B cell (primary cell): ENCODE measurements at regions not wholly inside any gene's neighbourhood (a gene's known extent, or its start where the extent isn't known, plus 50 kb on each side); places are given as distances from the start of the nearest gene placed in this dataset.

Experiments used
- ATAC-seq: fragments of 200-7000 bp; cut with Tn5 transposase; one replicate; pipeline ENCODE4 v1.10.0; 2021; ENCODE audit warnings: low read depth, mild to moderate bottlenecking, moderate number of reproducible peaks, moderate library complexity
- CTCF ChIA-PET: fragments of 350-600 bp; sonication (Branson Sonifier 250); formaldehyde crosslinking; loops from one replicate; lab custom pipeline; 2021; ENCODE audit warnings: antibody characterized with exemption, inconsistent platforms; lab: Charles Lee
- POLR2A ChIA-PET: fragments of 350-600 bp; sonication (Branson Sonifier 250); formaldehyde crosslinking; loops from one replicate; lab custom pipeline; 2021; ENCODE audit warnings: antibody characterized with exemption; lab: Charles Lee
- DNase-seq: peaks from one replicate; pipeline ENCODE4 v3.0.0; 2013
- H2AFZ ChIP-seq: 2 replicates; pipeline ENCODE4 v1.6.1; 2012; ENCODE audit warnings: mild to moderate bottlenecking, low read depth, low read length; ENCODE audit not compliant: insufficient read depth, poor library complexity, severe bottlenecking
- H3K27ac ChIP-seq, 2 donors: 1 replicate in 1 of 2; 2 replicates in 1 of 2; pipeline ENCODE4 v1.5.1; 2012 to 2013; ENCODE audit warnings: low read length in 2 of 2, mild to moderate bottlenecking in 2 of 2, moderate library complexity in 1 of 2
- H3K27me3 ChIP-seq, 4 experiments: fragments of 200-600 bp in 1 of 4; sonication (generic) in 1 of 4; replicated peaks in 1 of 4; 1 replicate in 2 of 4; 2 replicates in 2 of 4; pipeline versions ENCODE4 v1.6.1 to v1.7.0; 2013 to 2016; ENCODE audit warnings: low read length in 3 of 4, mild to moderate bottlenecking in 2 of 4, mixed read lengths in 1 of 4, moderate library complexity in 1 of 4; ENCODE audit not compliant: insufficient read depth in 4 of 4, control insufficient read depth in 3 of 4; ENCODE audit errors: control extremely low read depth in 1 of 4
- H3K36me3 ChIP-seq, 2 experiments: replicated peaks in 1 of 2; 1 replicate in 1 of 2; 2 replicates in 1 of 2; pipeline versions ENCODE4 v1.6.1 to v1.7.1; 2013; ENCODE audit warnings: low read length in 1 of 2; ENCODE audit not compliant: insufficient read depth in 2 of 2, control insufficient read depth in 1 of 2; ENCODE audit errors: control extremely low read depth in 1 of 2, extremely low read depth in 1 of 2
- H3K4me1 ChIP-seq, 2 donors: fragments of 200-600 bp in 1 of 2; sonication (generic) in 1 of 2; 1 replicate in 1 of 2; 2 replicates in 1 of 2; pipeline versions ENCODE4 v1.5.1 to v1.6.1; 2013 to 2017; ENCODE audit warnings: low read length in 2 of 2; ENCODE audit not compliant: control insufficient read depth in 2 of 2, insufficient read depth in 2 of 2
- H3K4me2 ChIP-seq: replicated peaks from 2 replicates; pipeline ENCODE3; 2012; ENCODE audit warnings: mild to moderate bottlenecking, low read depth, low read length; ENCODE audit not compliant: poor library complexity, severe bottlenecking
- H3K4me3 ChIP-seq, 5 experiments: fragments of 200-600 bp in 1 of 5; sonication (generic) in 1 of 5; 1 replicate in 3 of 5; 2 replicates in 2 of 5; pipeline versions ENCODE4 v1.5.1 to v1.7.0; 2011 to 2016; ENCODE audit warnings: low read length in 4 of 5, mild to moderate bottlenecking in 4 of 5, low read depth in 2 of 5, control low read depth in 1 of 5, moderate library complexity in 1 of 5; ENCODE audit not compliant: insufficient read depth in 1 of 5; ENCODE audit errors: control extremely low read depth in 1 of 5, extremely low read depth in 1 of 5
- H3K79me2 ChIP-seq: fragments of 200-600 bp; sonication (generic); one replicate; pipeline ENCODE4 v1.6.0; 2016; ENCODE audit warnings: low read length; ENCODE audit not compliant: control insufficient read depth, insufficient read depth
- H3K9ac ChIP-seq: fragments of 200-600 bp; sonication (generic); 2 replicates; pipeline ENCODE4 v1.6.1; 2017; ENCODE audit warnings: mild to moderate bottlenecking, low read length, moderate library complexity
- H3K9me3 ChIP-seq, 3 donors: one replicate each; pipeline versions ENCODE4 v1.6.1 to v1.7.1; 2013; ENCODE audit warnings: low read length in 2 of 3; ENCODE audit not compliant: control insufficient read depth in 2 of 3, insufficient read depth in 1 of 3; ENCODE audit errors: control extremely low read depth in 1 of 3
- H4K20me1 ChIP-seq: 2 replicates; pipeline ENCODE4 v1.6.0; 2012; ENCODE audit warnings: mild to moderate bottlenecking, low read length; ENCODE audit not compliant: insufficient read depth, control insufficient read depth, poor library complexity, severe bottlenecking
- H3K27ac Mint-ChIP-seq: one replicate; pipeline ENCODE4 v1.8.0; 2021; ENCODE audit warnings: mixed read lengths
- H3K27me3 Mint-ChIP-seq: one replicate; pipeline ENCODE4 v1.8.0; 2021; ENCODE audit warnings: mixed read lengths
- H3K4me1 Mint-ChIP-seq: one replicate; pipeline ENCODE4 v1.8.0; 2021; ENCODE audit warnings: mixed read lengths
- H3K4me3 Mint-ChIP-seq: one replicate; pipeline ENCODE4 v1.8.0; 2021; ENCODE audit warnings: mixed read lengths
- H3K9me3 Mint-ChIP-seq: one replicate; pipeline ENCODE4 v1.8.0; 2022; ENCODE audit warnings: mixed read lengths; ENCODE audit not compliant: insufficient read depth
- EZH2 ChIP-seq: IDR thresholded peaks from 2 replicates; pipeline ENCODE4 v1.6.1; 2012; ENCODE audit warnings: borderline replicate concordance, low read depth, mild to moderate bottlenecking, moderate library complexity, low read length; ENCODE audit not compliant: insufficient read depth, poor library complexity, severe bottlenecking
- whole genome bisulfite sequencing: methylation state at CpG from one replicate; pipeline ENCODE4 v1.1.5; 2013; ENCODE audit warnings: missing lambda C conversion rate; ENCODE audit not compliant: insufficient coverage; 5-methylcytosine and 5-hydroxymethylcytosine counted together
- intact Hi-C: fragments of 100-400 bp; cut with micrococcal nuclease; formaldehyde crosslinking; loops from one replicate; pipeline ENCODE4 v1.10.0; 2022
- TF ChIP-seq, protein P1 (sequence below): fragments of 200-600 bp; IDR thresholded peaks from one replicate; pipeline ENCODE4 v1.8.0; 2022; ENCODE audit warnings: antibody characterized with exemption, mild to moderate bottlenecking

- Histone ChIP-seq H3K9me3 (peaks cover 0 to 8% (median 0%) of the 10 kb centered on the region in 3 donors), H3K79me2 (no peaks in the 10 kb centered on the region), H3K36me3 (no peaks in the 10 kb centered on the region), H3K4me2 (no peak overlapping the region), H3K4me1 (no peaks in the 10 kb centered on the region), H3K27ac (no peak overlapping the region), H4K20me1 (no peaks in the 10 kb centered on the region), H3K9ac (no peak overlapping the region), H3K4me3 (no peak overlapping the region), H3K27me3 (no peaks in the 10 kb centered on the region), H2AFZ (no peak overlapping the region)
- WGBS, result 73% methylated on average over 6 of the region's 8 CpGs
- Mint-ChIP-seq H3K9me3 (peaks cover 5% of the 10 kb centered on the region), H3K27me3 (no peaks in the 10 kb centered on the region), H3K4me3 (no peak overlapping the region), H3K4me1 (no peaks in the 10 kb centered on the region), H3K27ac (no peak overlapping the region)
- TF ChIP-seq, protein P1, sequence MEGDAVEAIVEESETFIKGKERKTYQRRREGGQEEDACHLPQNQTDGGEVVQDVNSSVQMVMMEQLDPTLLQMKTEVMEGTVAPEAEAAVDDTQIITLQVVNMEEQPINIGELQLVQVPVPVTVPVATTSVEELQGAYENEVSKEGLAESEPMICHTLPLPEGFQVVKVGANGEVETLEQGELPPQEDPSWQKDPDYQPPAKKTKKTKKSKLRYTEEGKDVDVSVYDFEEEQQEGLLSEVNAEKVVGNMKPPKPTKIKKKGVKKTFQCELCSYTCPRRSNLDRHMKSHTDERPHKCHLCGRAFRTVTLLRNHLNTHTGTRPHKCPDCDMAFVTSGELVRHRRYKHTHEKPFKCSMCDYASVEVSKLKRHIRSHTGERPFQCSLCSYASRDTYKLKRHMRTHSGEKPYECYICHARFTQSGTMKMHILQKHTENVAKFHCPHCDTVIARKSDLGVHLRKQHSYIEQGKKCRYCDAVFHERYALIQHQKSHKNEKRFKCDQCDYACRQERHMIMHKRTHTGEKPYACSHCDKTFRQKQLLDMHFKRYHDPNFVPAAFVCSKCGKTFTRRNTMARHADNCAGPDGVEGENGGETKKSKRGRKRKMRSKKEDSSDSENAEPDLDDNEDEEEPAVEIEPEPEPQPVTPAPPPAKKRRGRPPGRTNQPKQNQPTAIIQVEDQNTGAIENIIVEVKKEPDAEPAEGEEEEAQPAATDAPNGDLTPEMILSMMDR, result no peak
- TF ChIP-seq EZH2, result no peak
- ChIA-PET POLR2A (no interaction called here), CTCF (no interaction called here)
- no peak for DNase-seq
- intact Hi-C loops, result no loop called here
- ATAC-seq, result no peak
These were observed 192.9 kb upstream of the ALG10B start for GRCh38 chr12:38123566-38124246.

DNA sequence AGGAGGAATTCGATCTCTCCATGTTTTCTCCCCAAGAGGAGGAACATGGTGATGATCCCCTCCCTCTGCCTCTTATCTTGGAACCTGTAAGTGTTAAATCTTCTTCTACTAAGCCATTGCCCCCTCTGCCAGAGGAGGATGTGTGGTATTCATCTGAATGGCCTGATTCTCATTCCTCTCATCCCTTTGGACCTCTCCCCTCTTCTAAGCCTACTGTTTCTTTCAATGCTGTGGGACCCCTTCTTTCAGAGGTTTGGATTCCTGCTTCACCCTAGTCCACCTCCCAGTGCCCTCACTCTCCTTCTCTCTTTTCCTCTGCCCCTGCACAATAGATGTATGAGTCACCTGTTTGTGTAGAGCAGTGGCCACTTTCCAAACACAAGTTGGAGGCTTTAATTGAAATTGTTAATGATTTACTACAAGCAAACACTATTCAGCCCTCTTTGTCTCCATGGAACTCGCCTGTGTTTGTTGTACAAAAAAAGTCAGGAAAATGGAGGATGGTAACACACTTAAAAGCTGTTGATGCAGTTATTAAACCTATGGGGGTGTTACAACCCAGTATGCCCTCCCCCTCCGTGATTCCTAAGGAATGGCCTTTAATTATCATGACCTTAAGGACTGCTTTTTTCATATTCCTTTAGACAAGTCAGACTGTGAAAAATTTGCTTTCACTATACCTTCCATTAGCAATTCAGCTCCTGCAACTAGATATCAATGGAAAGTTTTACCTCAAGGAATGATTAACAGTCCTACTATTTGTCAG is 192.1 kb upstream of the ALG10B start:
- H3K4me1 Mint-ChIP-seq, result no peaks in the 10 kb centered on the region
- H3K36me3 ChIP-seq, result no peaks in the 10 kb centered on the region
- no peak overlapping the region for H3K27ac ChIP-seq
- no peak overlapping the region for H3K4me3 Mint-ChIP-seq
- CTCF ChIA-PET, result no interaction called here
- H3K9me3 ChIP-seq, result peaks cover 0 to 8% (median 0%) of the 10 kb centered on the region in 3 donors
- H3K79me2 ChIP-seq, result no peaks in the 10 kb centered on the region
- ATAC-seq (no peak), DNase-seq (no peak)
- peaks cover 3% of the 10 kb centered on the region for H3K9me3 Mint-ChIP-seq
- H3K4me3 ChIP-seq, result no peak overlapping the region
- POLR2A ChIA-PET, result no interaction called here
- no peaks in the 10 kb centered on the region for H3K4me1 ChIP-seq
- H4K20me1 ChIP-seq, result no peaks in the 10 kb centered on the region
- TF ChIP-seq, protein P1, result no peak
- no peak for TF ChIP-seq EZH2
- no peak overlapping the region for H3K27ac Mint-ChIP-seq
- intact Hi-C loops, result no loop called here
- H3K27me3 Mint-ChIP-seq, result no peaks in the 10 kb centered on the region
- H3K27me3 ChIP-seq, result no peaks in the 10 kb centered on the region
- H2AFZ ChIP-seq, result no peak overlapping the region
- H3K9ac ChIP-seq, result no peak overlapping the region
- WGBS, result no CpG with 5 or more reads among the region's 3 CpGs
- no peak overlapping the region for H3K4me2 ChIP-seq
